T-helper 9 cell (primary cell): ENCODE measurements at regions not wholly inside any gene's neighbourhood (a gene's known extent, or its start where the extent isn't known, plus 50 kb on each side); places are given as distances from the start of the nearest gene placed in this dataset.

Source experiments
- DNase-seq: peaks from one replicate; pipeline ENCODE4 v3.0.0-alpha.2; 2020

GRCh38 chr4:14264437-14264836, 636.9 kb upstream of the BOD1L1 start:
- no peak for DNase-seq

GRCh38 chr4:14265651-14266050, 638.1 kb upstream of the BOD1L1 start:
- no peak for DNase-seq

DNA sequence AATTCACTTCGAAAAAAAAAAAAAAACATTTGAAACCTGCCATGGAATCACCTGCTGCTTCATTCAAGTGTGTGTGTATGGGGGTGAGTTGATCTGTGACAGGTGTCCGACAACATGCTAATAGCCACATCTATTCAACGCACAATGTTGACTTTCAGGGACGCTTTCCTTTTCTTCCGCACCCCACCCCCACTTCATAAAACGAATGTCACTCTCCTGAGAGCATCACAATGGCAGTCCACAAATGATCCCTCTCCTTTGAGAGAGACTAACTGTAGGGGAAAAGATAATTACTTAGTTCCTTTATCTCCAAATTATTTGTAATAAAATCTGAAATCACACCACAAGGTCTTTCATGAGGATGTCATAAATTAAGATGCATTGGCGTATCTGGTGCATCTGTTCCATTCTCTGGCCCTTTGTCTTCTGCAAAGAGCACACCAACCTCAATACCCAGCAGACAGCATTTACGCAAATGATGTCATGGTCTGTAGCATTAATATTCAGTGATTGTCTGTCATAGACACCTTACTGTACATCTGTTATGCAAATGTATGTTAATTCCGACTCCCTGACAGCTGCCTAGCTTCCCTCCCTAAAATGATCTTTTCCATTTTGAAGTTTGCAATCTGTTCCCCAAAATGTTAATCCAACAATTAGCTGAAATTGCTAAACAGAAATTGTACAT, 640.0 kb upstream of the BOD1L1 start:
- DNase-seq = no peak

DNA sequence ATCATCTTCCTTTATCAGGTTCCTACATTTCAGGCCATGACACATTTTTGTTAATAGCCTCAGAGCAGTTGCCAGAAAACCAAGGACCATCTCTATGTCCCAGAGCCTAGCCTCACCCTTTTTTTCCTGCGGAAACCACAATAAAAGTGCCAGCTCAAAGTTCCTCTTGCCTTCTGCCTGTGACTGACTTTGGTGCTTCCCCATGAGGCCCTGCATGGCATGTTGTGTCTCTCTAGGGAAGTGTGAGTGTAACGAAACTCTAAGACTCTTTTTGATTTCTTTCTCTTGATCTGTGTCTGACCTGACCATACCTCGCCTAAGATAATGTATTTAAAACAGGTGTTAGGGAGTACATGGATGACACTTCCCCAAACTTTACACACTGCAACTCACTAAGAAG, 642.3 kb upstream of the BOD1L1 start:
- DNase-seq = no peak

GRCh38 chr4:14272206-14272605, 644.7 kb upstream of the BOD1L1 start:
- no peak for DNase-seq

- no peak for DNase-seq
Observed at GRCh38 chr4:14277505-14277904, 650.0 kb upstream of the BOD1L1 start.

DNA sequence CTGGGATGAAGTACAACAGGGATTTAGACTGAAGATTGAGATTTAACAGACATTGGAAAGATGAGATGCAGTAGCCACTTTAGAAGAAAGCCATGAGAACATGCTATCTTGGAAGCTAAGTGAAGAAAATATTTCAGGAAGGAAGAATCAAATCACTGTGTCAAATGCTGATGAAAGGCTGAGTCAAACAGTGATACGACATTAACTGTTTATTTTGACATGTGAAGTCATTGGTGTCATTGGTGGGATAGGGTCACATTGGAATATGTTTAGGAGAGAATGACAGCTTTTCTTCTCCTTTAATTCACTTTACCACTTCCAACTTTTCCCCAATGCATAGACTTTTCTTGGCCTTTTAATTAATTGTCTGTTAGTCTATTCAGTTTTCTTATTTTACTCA, 653.0 kb upstream of the BOD1L1 start:
- DNase-seq = no peak

- DNase-seq = no peak
Observed at GRCh38 chr4:14284578-14284977, 657.1 kb upstream of the BOD1L1 start.

- no peak for DNase-seq
Observed at GRCh38 chr4:14289708-14290107, 662.2 kb upstream of the BOD1L1 start.

DNA sequence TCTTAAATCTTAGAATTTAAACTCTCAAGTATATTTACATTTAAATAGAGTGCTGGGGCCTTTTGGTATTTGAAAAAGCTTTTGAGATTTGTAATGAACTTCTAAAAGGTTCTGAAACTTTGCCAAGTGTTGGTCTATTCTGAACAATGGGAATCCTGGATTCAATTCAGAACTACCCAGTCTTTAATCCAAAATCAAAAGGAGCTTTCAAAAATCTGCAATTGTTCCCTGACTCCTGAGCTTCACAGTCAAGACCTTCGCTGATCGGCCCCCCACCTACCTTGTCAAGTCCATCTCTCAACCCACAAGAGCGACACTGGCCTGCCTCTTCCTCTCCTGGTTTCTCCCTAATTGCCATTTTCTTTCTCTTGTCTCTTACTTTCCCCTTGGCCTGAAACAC, 666.1 kb upstream of the BOD1L1 start:
- DNase-seq = no peak

DNA sequence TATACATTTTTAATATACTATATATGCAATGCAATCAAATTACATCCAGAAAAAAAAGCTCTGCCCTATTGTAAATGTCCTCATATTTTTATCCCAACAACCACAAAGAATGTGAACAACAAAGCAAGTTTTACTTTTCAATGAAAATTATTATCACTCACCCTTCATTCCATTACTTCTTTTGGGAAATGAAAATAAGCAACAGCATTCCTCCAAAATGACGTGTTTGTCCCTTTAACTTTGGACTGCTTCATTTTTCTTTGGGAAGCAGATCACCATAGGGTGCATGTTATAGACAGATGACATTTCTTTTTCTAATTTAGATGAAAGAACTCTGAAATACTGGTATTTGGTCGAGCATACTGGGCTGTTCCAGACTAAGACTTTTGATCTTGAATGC, 667.1 kb upstream of the BOD1L1 start:
- DNase-seq = no peak

- DNase-seq = no peak
Observed at GRCh38 chr4:14299166-14299565, 671.6 kb upstream of the BOD1L1 start.

GRCh38 chr4:14302021-14302420, 674.5 kb upstream of the BOD1L1 start:
- DNase-seq = no peak

- no peak for DNase-seq
Observed at GRCh38 chr4:14303856-14304255, 676.3 kb upstream of the BOD1L1 start.

DNA sequence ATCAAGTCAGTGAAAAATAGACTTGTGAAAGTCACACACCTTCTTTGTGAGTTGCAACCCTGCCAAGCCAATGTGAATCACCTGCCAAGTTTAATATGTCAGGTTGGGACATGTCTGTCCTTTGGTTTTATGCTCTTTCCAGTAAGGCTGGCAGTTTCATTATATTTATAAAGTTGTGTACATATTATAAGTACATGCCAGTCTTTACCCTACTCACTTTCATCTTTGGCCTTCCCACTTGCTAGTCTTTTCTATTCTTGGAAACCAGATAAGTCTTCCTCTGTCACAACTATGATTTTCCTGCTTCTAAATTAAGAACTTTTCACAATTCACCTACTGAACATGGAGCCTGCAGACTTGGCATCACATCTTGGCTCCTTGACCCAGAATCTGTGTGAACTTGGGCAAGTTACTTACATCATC, 680.7 kb upstream of the BOD1L1 start:
- no peak for DNase-seq

- DNase-seq = no peak
Observed at GRCh38 chr4:14309431-14309830, 681.9 kb upstream of the BOD1L1 start.

DNA sequence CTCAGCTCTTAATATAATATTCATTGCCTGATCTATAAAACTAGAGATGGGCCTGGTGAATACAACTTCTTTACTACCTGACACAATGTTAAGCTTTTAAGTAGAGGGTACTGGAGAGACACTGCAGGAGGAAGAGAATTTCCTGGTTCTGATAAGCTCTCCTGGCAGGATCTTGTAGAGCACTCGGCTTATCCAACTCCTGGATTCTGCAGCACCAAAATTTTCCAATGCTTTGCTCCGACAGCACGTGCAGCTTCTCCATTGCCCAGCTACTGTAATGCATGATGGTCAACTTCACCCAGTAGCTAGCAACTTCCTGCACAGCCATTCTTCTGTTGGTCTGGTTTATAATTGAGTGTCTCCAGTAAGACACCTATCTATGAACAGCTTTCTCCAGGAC, 686.2 kb upstream of the BOD1L1 start:
- no peak for DNase-seq

DNA sequence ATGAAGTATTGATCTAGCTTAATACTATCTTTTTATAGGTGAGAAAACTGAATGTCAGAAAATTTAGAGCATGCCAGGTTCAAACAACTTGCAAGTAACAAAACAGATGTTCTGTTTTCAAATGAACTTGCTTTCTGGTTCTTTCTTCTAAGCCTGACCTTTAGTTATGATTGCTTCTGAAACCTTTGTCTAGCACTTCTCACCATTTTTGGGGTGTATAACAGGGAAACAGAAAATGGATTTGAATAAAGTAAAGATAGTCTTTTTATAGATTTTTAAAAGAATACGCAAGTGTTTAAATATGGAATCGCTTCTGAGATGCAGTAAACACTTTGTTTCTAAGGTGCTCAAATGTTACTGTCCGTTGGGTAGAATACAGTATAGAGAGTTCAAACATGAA, 687.2 kb upstream of the CPEB2 start:
- no peak for DNase-seq

GRCh38 chr4:14317351-14317750, 684.9 kb upstream of the CPEB2 start:
- DNase-seq = no peak

- no peak for DNase-seq
Observed at GRCh38 chr4:14318671-14319070, 683.6 kb upstream of the CPEB2 start.

DNA sequence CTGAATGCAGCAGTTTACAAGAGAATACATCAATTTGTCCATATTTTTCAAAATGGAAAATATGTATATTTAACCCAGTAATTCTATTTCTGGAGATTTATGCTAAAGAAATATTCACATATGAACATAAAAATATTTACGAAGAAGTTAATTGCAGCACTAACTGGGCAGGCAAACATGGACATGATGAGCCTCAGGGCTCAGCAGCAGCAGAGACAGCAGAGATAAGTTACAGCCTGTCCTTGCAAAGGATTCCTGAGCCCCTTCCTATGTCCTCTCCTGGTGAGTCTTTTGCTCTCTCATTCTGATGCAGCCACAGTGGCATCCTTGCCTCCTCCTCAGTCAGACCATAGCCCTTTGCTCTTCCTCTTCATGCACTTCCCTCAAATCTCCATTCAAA, 680.6 kb upstream of the CPEB2 start:
- DNase-seq = no peak

DNA sequence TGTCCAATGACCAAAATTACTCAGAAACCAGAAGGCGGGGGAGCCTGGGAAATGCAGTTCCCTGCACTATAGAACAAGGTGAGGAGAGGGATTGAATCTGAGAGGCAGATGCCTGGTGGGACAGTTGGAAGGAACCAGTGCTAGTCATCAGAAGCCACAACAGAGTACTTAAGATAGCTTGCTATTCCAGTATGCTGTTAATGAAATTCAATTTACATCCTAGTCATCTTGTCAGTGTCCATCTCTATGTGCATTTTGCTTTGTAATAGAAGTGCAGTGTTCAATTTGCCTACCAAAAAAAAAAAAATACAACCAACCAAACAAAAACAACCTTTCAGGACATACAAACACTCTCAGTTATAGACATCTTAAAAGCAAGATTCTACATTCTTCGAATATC, 679.1 kb upstream of the CPEB2 start:
- no peak for DNase-seq

DNA sequence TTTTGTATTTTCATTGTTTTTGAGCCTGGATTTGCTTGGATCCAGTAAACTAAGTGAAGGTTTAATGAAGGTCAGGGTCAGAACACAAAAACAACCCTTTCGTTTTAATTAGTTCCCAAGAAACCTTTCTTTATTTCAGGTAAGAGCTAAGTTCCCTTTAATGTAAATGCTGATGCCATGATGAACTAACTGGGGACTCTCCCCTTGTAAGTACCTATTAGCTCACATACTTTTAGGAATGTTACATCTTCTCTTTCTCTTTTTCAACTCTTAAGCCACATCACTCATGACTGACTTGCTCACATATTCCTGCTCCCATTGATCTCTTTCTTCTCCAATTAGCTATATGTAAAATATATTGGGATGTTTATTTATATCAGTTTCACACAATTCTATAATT, 673.1 kb upstream of the CPEB2 start:
- DNase-seq = no peak

GRCh38 chr4:14333616-14334015, 668.7 kb upstream of the CPEB2 start:
- no peak for DNase-seq

DNA sequence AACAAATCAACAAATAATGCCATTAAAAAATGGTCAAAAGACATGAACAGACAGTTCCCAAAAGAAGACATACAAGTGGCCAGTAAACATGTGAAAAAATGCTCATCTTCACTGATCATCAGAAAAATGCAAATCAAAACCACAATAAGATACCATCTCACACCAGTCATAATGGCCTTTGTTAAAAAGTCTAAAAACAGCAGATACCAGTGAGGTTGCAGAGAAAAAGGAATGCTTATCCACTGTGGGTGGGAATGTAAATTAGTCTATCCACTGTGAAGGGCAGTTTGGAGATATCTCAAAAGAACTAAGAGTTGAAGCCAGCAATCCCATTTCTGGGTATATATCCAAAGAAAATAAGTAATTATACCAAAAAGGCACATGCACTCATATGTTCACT, 668.1 kb upstream of the CPEB2 start:
- DNase-seq = no peak

- DNase-seq = no peak
Observed at GRCh38 chr4:14335872-14336271, 666.4 kb upstream of the CPEB2 start.
